ENCODE measurements at regions not wholly inside any gene's neighbourhood (a gene's known extent, or its start where the extent isn't known, plus 50 kb on each side); places are given as distances from the start of the nearest gene placed in this dataset.

- no peak for DNase-seq
Observed at GRCh38 chr1:115577513-115577912, 64.3 kb upstream of the VANGL1 start.

GRCh38 chr1:115575661-115576060, 66.1 kb upstream of the VANGL1 start:
- DNase-seq = no peak

GRCh38 chr1:115572710-115573109, 69.1 kb upstream of the VANGL1 start:
- no peak for DNase-seq

- no peak for DNase-seq
Observed at GRCh38 chr1:115567431-115567830, 74.3 kb upstream of the VANGL1 start.

GRCh38 chr1:115565791-115566190, 76.0 kb upstream of the VANGL1 start:
- no peak for DNase-seq

GRCh38 chr1:115565353-115565752, 76.4 kb upstream of the VANGL1 start:
- no peak for DNase-seq

GRCh38 chr1:115564201-115564600, 77.6 kb upstream of the VANGL1 start:
- DNase-seq = no peak

GRCh38 chr1:115560027-115560426, 81.7 kb upstream of the VANGL1 start:
- DNase-seq = no peak

GRCh38 chr1:115558275-115558674, 83.5 kb upstream of the VANGL1 start:
- no peak for DNase-seq

- DNase-seq = no peak
Observed at GRCh38 chr1:115557715-115558114, 84.1 kb upstream of the VANGL1 start.

GRCh38 chr1:115556236-115556635, 85.5 kb upstream of the VANGL1 start:
- DNase-seq = no peak

- DNase-seq = no peak
Observed at GRCh38 chr1:115555446-115555845, 86.3 kb upstream of the VANGL1 start.

GRCh38 chr1:115547696-115548095, 94.1 kb upstream of the VANGL1 start:
- no peak for DNase-seq

GRCh38 chr1:115546846-115547245, 94.9 kb upstream of the VANGL1 start:
- DNase-seq = no peak

- peak in 5 of 56 donors; percentile 1 to 17 (median 3) for DNase-seq
Observed at GRCh38 chr1:115545791-115546733, 95.7 kb upstream of the VANGL1 start.

- DNase-seq = no peak
Observed at GRCh38 chr1:115545096-115545720, 96.6 kb upstream of the VANGL1 start.

- DNase-seq = no peak
Observed at GRCh38 chr1:115544131-115544530, 97.6 kb upstream of the VANGL1 start.

- DNase-seq = no peak
Observed at GRCh38 chr1:115543247-115543646, 98.5 kb upstream of the VANGL1 start.

- DNase-seq = no peak
Observed at GRCh38 chr1:115539736-115540135, 102.0 kb upstream of the VANGL1 start.

- no peak for DNase-seq
Observed at GRCh38 chr1:115539061-115539460, 102.7 kb upstream of the VANGL1 start.

GRCh38 chr1:115538579-115538978, 103.2 kb upstream of the VANGL1 start:
- DNase-seq = no peak

- DNase-seq = no peak
Observed at GRCh38 chr1:115537415-115537814, 104.4 kb upstream of the VANGL1 start.

- no peak for DNase-seq
Observed at GRCh38 chr1:115536279-115536816, 105.4 kb upstream of the VANGL1 start.
